HS-5 (cell line): ENCODE measurements at regions not wholly inside any gene's neighbourhood (a gene's known extent, or its start where the extent isn't known, plus 50 kb on each side); places are given as distances from the start of the nearest gene placed in this dataset.
"Not testable (repeated sequence)": the region's sequence is repeated elsewhere in the genome, so short reads cannot be mapped to it uniquely, and the experiment has no call there.

Experiments used
- DNase-seq: peaks from one replicate; pipeline ENCODE4 v3.0.0-alpha.2; 2012; ENCODE audit warnings: low read depth

GRCh38 chr6:27773542-27774263 is 138.5 kb downstream of the OR2B2 start:
- not testable (repeated sequence) for DNase-seq

- DNase-seq, result no peak
These were observed 139.8 kb downstream of the OR2B2 start for GRCh38 chr6:27772261-27773001.

- no peak for DNase-seq
These were observed 141.0 kb downstream of the OR2B2 start for GRCh38 chr6:27771235-27771634.

GRCh38 chr6:27770724-27771123 is 141.5 kb downstream of the OR2B2 start:
- no peak for DNase-seq

GRCh38 chr6:27768556-27768955 is 143.6 kb downstream of the OR2B2 start:
- no peak for DNase-seq

- no peak for DNase-seq
These were observed 144.3 kb downstream of the OR2B2 start for GRCh38 chr6:27767851-27768250.

GRCh38 chr6:27766405-27766804 is 145.8 kb downstream of the OR2B2 start:
- DNase-seq, result no peak

GRCh38 chr6:27765028-27765590 is 147.1 kb downstream of the OR2B2 start:
- no peak for DNase-seq

- DNase-seq, result no peak
These were observed 150.8 kb downstream of the OR2B2 start for GRCh38 chr6:27761391-27761790.

GRCh38 chr6:27760464-27760863 is 151.7 kb downstream of the OR2B2 start:
- no peak for DNase-seq

GRCh38 chr6:27759930-27760329 is 152.3 kb downstream of the OR2B2 start:
- no peak for DNase-seq

- DNase-seq, result no peak
These were observed 153.7 kb downstream of the OR2B2 start for GRCh38 chr6:27758491-27758890.

GRCh38 chr6:27757307-27757706 is 154.9 kb downstream of the OR2B2 start:
- no peak for DNase-seq

- DNase-seq, result no peak
These were observed 156.4 kb downstream of the OR2B2 start for GRCh38 chr6:27755768-27756167.

- no peak for DNase-seq
These were observed 157.8 kb downstream of the OR2B2 start for GRCh38 chr6:27754408-27754782.

GRCh38 chr6:27753668-27754407 is 158.4 kb downstream of the OR2B2 start:
- DNase-seq, result peak; percentile 71

- peak; percentile 75 for DNase-seq
These were observed 159.9 kb downstream of the OR2B2 start for GRCh38 chr6:27752038-27752885.

- no peak for DNase-seq
These were observed 163.5 kb downstream of the OR2B2 start for GRCh38 chr6:27748661-27749060.

- no peak for DNase-seq
These were observed 164.6 kb downstream of the OR2B2 start for GRCh38 chr6:27747637-27748036.

GRCh38 chr6:27746860-27747259 is 165.3 kb downstream of the OR2B2 start:
- DNase-seq, result not testable (repeated sequence)

- DNase-seq, result no peak
These were observed 168.4 kb downstream of the OR2B2 start for GRCh38 chr6:27743787-27744186.
